GM12873 (cell line): ENCODE measurements at regions not wholly inside any gene's neighbourhood (a gene's known extent, or its start where the extent isn't known, plus 50 kb on each side); places are given as distances from the start of the nearest gene placed in this dataset.

Source experiments
- TF ChIP-seq, protein P1 (sequence below): IDR thresholded peaks from 2 replicates; pipeline ENCODE4 v1.5.1; 2012; ENCODE audit warnings: low read depth, mild to moderate bottlenecking, moderate library complexity, low read length, control low read depth; ENCODE audit not compliant: insufficient read depth; ENCODE audit errors: missing control alignments

GRCh38 chr10:108097258-108097657 lies 932.8 kb upstream of the SORCS1 start:
- TF ChIP-seq, protein P1, sequence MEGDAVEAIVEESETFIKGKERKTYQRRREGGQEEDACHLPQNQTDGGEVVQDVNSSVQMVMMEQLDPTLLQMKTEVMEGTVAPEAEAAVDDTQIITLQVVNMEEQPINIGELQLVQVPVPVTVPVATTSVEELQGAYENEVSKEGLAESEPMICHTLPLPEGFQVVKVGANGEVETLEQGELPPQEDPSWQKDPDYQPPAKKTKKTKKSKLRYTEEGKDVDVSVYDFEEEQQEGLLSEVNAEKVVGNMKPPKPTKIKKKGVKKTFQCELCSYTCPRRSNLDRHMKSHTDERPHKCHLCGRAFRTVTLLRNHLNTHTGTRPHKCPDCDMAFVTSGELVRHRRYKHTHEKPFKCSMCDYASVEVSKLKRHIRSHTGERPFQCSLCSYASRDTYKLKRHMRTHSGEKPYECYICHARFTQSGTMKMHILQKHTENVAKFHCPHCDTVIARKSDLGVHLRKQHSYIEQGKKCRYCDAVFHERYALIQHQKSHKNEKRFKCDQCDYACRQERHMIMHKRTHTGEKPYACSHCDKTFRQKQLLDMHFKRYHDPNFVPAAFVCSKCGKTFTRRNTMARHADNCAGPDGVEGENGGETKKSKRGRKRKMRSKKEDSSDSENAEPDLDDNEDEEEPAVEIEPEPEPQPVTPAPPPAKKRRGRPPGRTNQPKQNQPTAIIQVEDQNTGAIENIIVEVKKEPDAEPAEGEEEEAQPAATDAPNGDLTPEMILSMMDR, result no peak

DNA sequence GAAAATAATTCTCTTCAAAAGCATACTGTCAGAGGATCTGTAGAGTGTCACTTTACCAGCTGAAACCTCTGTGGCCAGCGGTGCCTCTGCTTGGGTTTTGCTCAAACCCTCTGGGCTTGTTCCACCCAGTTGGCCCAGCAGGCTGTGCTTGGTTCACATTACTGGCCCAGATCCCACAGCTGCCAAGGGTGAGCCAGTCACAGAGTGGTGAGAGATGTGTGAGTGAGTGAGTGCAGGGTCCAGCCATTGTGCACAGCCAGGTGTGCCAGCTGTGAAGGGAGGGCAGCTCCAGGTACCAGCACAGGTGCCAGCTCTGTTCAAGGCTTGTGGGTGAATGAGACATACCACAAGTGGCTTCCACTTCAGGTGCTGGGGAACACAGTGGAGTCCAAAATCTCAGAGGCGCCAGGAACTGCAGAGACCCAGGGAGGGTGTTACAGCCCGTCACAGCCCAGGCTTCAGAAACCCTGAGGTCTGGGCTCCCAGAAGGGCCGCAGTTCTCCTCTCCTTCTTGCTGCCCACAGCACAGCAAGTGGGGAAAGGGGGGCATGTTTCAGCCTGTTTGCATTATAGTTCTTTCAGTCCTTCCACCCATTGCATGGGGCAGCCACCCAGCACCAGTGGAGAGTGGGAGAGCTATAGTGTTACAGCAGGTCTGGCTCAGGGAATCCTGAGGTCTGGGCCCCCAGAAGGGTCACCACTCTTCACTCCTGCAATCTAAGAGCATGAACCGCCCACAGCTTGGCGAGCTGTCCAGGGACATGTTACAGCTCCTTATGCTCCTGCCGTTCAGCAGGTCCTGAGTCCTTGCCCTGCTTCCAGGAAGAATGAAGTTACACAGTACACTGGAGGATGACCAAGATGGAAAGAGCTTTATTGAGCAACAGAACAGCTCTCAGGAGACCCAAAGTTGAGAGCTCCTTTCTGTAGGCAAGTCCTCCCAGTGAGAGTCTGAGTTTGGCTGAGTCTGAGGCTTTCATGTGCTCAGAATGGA lies 931.7 kb upstream of the SORCS1 start:
- TF ChIP-seq, protein P1, result no peak

GRCh38 chr10:108090476-108091215 lies 926.1 kb upstream of the SORCS1 start:
- TF ChIP-seq, protein P1, result no peak

DNA sequence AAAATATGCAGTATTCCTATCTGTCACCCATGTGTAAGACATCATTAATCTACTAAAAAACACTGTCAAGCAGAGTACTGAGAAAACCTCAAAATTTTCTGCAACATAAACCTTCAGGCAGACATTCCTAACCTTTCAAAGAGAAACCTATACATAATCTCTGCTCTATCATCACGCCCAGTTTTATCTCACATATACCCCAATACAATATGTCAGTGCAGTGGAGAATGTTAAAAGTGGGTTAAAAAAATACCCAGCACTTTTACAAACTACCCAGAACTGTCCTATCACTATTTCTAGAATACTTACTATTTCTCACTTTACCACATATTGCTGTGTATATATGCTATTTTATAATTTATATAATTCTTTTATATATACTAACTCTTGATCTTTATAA lies 922.0 kb upstream of the SORCS1 start:
- TF ChIP-seq, protein P1, result no peak

DNA sequence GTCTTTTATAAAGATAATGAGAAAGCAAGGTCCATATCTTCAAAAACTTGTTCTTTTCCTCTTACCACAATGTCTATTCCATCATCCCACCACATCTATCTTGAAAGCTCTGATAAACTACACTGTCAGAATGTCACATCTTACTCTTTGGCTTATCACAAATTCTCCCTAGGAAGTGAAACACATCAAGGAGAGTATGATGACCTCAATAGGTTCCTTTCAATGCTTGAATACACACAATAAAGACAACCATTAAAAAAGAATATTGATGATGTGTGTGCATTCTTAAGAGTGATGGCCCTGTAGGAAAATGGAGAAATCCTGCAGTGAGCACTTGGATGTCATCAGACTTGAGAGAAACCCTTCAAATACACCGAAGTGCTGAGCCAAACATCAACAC lies 918.1 kb upstream of the SORCS1 start:
- TF ChIP-seq, protein P1, result no peak

DNA sequence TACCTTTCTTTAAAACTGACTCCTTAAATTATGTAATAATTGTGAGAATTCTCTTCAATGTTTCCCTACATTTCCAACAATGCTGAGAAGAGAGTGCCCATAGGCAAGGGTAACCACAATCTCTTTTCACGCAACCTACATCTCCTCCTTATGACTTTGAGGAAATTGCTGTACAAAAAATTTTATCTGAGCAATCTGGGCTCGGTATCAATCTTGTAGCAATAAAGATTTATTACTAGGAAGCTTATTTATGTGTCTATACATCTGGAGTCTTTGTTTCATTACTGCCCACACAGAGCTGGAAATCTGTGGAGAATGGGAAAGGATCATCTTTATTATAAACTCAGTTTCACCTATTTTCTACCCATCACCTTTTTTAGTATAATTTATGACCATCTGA lies 913.8 kb upstream of the SORCS1 start:
- TF ChIP-seq, protein P1, result no peak

DNA sequence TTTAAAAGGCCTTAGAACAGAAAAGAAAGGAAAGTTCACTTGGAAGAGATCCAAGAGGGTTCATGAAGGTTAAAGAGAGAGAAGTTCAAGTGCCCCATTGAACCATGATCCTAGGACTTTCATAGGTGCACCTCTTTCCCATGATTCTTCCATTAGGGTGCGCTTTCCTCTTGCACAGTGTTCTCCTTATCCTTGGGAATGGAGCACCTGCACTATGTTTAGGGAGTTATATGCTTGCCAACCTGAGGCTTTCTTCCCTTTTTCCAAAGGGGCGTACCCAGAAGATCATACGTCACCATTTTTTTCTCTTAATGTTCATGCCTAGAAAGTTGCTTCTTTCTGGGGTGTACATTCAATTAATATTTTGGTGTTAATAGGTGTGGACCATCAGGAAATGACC lies 908.0 kb upstream of the SORCS1 start:
- TF ChIP-seq, protein P1, result no peak
